NCI-H1105 treated with DMSO at 0.1 percent for 48 hours (cell line): ENCODE measurements at regions not wholly inside any gene's neighbourhood (a gene's known extent, or its start where the extent isn't known, plus 50 kb on each side); places are given as distances from the start of the nearest gene placed in this dataset.

Experiments
- DNase-seq: peaks from one replicate; lab custom pipeline; 2025; lab: John Stamatoyannopoulos, UW

DNA sequence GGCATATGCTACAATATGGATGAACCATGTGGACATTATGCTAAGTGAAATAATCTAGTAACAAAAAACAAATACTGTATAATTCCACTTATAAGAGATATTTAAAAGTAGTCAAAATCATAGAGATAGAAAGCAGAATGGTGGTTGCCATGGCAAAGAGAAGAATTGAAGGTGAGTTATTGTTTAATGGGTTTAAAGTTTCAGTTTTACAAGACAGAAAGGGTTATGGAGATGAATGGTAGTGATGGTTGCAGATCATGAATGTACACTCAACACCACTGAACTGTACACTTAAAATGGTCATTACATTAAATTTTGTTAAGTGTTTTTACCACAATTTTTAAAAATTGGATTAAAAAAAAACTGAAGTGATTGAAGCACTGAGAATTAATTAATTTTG is 298.2 kb upstream of the ZC3H15 start:
- DNase-seq = no peak

DNA sequence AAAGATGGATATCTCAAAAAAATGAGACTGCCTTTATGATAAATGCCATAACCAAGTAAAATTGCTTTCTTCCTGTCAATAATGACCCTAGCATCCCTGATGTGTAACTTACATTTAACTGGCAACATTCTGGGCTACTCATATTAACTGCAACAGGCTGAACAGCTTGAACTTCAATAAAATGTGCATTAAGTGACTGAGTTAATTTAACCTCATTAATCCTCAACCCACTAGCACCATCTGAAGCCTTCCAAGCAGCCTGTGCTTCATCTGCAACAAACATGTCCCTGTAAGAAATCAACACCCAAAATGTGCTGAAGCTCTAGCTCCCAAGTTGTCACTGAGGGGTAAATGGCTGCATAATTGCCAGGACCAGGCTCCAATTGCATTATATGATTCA is 296.2 kb upstream of the ZC3H15 start:
- no peak for DNase-seq

DNA sequence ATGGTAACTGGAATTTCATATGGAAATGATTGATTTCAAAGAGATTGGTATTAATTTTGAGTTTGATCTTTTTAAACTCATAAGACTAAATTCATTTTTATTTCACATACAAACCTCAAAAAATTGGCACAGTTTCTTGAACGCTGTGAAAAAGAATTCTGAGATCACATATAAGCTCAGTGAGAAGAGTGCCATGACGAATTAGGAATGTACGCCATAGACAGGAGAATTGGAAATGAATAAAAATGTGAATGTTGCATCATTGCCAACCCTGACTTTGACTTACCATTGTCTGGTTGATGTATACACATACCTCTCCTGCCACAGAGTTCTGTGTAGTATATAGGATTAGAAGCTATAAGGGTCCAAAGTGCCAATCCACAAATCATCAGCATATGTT is 290.4 kb upstream of the ZC3H15 start:
- DNase-seq = no peak

DNA sequence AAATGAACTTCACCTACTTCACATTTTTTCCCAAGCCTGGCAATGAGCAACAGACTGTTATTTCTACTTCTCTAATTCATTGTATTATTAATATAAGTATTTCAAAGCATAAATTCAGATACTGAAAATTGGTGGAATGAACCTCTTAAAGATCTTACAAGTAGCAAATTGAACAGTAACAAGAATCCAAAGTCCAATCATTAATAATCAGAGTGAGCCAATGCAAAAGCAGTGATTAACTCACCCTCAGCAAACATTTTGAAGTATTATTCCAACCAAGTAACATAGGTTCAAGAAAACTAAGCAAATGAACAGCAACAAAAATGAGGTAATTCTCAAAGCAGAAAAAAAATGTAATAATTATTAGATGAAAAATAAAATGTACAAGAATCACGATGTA is 288.1 kb upstream of the ZC3H15 start:
- no peak for DNase-seq

DNA sequence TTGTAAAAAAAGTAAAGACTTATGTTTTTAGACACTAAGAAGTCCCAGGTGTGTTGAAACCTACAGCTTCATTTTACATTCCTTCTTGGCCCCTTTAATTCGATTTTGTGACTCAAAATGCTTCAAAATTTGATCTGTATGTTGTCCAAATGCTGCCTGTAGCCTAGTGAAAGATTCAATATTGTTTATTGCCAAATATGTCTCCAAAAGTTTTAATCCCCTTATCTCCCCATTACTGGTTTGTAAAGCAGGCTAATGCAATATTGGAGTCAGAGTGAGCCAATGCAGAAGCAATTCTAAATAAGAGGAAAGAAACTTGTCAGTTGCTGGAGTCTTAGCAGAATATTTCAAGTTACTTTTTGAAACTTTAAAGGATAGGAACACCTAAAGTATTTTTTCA is 287.0 kb upstream of the ZC3H15 start:
- no peak for DNase-seq

DNA sequence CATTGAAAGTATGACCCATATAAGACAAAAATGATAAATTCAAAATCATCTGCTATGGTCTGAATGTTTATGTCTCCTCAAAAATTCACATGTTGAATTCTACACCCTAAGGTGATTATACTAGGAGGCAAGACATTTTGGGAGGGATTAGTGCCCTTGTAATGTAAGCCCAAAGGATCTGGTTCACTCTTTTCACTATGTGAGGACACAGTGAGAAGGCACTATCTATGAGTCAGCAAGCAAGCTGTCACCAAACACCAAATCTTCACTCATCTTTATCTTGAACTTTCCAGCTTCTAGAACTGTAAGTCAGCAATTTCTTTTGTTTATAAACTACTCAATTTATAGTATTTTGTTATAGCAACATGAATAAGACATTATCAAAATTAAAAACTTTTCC is 284.7 kb upstream of the ZC3H15 start:
- no peak for DNase-seq

DNA sequence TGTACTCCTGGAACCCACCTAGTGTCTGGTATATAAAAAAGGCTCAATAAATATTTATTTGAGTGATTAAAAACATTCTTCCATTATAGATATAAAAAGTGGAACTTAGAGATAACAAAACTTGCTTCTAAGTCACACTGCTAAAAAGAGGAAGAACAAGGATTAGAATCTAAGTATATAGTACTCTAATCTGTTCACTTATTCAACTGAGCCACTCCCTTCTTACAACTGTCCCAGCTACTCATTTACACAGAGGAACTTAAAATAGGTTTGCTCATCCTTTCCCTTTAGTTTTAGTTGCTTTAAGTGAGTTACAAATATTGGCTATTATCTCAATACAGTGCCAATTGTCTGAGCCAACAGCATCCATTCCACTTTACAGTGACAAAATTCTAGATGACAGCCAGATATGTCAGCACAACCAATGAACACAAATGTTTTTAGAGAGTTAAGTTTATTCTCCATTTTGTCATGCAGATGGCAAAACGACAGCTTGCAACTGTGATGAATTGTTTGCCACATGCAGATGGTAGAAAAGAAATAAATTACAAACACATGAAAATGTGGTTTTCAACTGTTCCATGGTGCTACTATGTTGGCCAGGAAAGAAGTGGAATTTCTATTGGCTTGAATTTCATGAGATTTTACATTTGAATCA is 280.7 kb upstream of the ZC3H15 start:
- DNase-seq = no peak

DNA sequence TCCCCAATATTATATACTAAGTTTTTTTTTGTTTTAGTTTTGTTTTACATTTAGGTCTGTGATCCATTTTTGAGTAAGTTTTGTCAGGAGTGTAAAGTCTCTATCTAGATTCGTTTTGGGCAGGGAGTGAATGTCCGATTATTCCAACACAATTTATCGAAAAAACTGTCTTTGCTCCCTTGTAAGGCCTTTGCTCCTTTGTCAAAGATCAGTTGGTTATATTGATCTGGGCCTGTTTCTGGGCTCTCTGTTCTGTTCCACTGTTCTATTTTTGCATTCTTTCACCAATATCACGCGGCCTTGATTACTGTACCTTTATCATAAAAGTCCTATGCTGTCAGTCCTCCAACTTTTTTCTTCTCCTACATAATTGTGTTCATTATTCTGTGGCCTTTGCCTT is 276.5 kb upstream of the ZC3H15 start:
- no peak for DNase-seq

DNA sequence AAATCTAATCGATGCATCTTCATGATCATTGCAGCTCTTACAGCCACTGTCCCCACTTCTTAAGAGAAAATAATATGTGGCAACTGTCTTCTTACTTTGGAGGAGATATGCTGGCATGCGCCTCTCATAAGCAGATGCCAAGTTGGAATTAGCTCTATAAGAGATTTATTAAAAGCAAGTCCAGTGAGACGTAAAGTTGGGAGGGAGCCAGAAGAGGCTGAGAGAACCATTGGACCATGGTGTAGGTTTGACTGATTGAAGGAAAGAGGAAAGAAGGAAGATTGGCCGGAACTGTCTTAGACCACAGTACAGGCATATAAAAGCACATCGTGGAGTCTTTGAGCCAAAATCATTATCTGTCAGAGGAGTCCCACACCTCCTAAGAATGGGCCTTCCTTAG is 265.7 kb upstream of the ZC3H15 start:
- DNase-seq = no peak

DNA sequence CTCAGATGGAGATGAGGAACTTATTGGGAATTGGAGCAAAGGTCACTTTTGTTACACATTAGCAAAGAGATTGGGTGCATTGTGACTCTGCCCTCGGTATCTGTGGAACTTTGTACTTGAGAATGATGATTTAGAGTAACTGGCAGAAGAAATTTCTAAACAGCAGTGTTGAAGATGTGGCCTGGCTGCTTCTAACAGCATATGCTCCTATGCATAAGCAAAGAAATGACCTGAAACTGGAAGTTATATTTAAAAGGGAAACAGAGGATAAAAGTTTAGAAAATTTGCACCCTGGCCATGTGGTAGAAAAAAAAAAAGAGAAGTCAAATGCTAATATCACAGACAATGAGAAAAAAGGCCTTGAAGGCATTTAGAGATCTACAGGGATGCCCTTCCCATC is 256.8 kb upstream of the ZC3H15 start:
- no peak for DNase-seq

DNA sequence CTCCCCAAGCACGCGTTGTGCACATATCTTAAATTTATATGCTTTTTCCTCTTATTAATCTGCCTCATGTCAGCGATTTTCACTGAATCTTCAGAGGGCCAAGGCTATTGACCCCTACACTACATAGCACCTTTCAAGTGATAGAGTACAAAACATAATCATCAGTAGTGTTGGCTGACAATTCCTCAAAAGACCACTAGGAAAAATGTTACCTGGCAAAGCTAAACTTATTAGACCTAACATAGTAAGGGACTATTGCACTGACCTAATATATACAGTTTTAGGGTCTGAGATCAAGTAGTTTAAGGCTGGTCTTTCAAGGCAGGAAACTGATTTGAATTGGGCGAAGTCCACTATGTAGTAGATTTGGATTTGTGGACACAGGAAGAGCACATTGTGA is 244.2 kb upstream of the ZC3H15 start:
- no peak for DNase-seq

DNA sequence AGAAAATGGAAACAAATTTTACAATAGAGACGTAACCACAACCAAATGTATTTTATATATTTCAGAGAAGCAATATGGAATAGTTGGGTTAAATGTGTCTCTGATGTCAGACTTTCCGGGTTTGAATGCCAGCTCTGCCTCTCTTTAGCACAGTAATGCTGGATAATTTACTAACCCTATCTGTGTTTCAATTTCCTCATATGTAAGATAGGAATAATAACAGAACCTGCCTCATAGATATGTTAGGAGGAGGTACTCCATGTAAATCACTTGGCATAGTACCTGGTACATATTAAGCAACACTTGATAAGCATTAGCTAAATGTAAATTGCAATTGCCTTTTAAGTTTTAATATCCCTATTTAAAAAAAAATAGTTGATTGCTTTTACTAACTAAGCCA is 231.3 kb upstream of the ZC3H15 start:
- DNase-seq = no peak

DNA sequence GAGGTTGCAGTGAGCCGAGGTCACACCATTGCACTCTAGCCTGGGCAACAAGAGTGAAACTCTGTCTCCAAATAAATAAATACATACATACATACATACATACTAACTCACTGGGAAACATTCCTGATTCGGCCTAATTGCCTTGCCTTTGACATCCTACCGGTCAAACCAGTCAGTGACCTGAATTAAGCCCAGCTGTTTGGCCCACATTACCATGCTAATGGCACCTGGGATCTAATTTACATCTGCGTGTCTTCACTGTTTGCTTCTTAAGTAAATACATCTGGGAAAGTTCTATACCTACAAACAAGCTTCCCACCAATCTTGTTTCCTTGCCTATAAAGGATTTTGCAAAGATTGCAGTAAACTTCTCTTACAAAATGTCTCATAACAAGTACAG is 230.2 kb upstream of the ZC3H15 start:
- DNase-seq = no peak

DNA sequence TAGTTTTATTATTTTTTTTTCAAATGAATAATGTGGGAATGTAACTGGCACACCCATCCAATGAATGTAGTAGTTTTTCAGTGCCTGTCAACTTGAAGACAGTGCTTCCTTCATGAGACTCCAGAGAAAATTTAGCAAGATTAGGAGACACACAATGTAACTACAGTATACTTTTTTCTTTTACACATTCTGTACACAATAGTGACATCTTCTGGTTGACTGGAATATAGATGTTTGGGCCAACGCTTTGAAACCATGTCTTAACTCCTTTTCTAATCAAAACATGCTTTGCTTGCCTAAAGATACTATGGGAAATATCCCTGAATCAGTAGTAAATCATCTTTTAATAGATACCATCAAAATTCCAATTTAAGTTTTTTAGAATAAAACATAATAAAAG is 229.5 kb upstream of the ZC3H15 start:
- DNase-seq = peak; percentile 32

DNA sequence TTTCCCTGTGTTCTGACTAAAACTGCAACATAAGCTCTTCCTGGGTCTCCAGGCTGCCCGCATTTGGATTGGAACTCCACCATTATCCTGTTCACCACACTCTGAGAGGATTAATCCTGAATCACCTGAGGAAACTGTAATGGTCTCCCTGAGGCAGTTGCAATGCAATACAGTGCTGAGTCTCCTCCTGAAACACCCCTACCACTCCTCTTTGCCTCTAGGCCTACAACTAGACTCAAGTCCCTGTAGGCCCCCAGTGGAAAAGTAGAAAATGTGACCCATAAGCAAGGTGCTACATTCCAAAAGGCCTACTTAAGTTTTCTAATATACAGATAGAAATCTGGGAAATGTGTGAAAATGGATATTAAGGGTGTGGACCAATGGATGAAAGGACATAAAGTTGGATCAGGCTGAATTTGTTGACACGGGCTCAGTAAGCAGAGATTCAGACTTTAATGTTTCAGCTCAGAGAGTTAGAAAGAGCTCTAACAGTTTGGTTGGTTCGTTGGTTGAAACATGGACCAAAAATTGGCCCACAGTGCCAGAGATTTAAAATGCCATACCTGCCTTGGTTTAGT is 222.3 kb upstream of the ZC3H15 start:
- DNase-seq = no peak

DNA sequence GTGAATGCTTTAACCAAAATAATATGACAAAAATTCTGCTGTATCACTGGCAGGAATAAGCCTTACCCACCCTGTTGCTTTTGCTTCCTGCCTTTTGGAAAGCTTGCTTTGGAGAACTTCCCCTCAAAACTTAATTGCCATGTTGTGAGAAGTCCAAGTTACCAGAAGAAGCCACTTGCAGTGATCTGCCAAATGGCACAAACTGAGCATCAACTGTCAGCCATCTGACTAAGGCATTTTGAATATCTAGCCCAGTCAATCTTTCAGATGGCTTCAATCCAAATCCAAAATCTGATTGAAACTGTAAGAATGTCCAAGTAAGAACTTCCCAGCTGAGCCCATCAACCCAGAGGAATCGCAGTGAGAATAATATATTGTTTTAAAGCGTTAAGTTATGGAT is 216.5 kb upstream of the ZC3H15 start:
- DNase-seq = no peak

DNA sequence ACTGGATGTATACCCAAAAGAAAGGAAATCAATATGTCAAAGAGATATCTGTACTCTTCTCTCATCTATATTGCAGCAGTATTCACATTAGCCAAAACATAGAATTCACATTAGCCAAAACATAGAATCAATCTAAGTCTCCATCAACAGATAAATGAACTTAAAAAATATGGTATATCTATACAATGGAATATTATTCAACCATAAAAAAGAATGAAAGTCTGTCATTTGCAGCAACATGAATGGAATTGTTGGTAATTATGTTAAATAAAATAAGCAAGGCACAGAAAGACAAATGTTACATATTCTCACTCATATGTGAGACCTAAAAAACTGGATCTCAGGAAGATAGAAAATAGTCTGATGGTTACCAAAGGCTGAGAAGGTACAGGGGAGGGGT is 212.1 kb upstream of the ZC3H15 start:
- DNase-seq = no peak

DNA sequence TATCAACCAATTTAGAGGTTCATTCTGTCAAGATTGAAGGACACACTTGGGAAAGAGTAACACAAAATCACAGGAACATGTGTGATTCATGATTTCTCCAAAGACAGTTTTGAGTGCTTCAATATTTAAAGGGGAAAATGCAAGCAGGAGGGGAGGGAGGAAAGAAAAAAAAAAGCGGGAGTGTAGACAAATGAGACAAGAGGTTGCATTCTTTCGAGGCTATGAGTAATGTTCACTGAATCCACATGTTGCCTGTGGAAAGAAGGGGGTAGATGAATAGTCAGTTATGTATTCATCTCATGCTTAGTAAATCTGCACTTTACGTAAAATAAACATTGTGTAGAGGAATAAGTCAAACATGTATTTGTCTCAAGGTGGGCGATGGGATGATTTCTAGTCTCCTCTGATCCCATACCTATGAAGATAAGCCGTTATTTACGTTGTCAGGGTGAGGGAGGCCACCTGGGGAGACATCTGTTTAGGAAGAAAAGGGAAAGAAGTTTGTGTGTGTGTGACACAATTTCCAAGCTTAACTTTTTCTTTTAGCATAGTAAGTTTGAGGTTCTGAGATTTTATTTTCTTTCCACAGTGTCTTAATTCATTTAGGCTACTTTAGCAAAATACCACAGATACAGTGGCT is 211.0 kb upstream of the ZC3H15 start:
- DNase-seq = no peak

DNA sequence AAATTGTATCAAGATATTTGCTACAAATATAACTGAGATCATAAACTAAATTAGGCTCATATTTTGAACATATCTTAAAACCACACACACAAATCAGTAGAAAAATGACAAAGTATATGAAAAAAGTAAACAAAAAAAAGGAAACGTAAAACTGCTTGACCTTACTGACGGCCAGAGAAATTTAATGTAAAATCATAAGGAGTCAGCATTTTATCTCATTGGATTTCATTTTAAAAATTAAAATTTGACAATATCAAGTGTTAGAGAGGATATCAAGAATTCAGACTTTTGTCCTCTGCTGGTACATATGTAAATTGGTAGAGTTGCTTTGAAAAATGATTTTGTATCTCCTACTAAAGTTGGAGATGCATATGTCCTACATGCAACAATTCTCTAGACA is 209.2 kb upstream of the ZC3H15 start:
- no peak for DNase-seq

DNA sequence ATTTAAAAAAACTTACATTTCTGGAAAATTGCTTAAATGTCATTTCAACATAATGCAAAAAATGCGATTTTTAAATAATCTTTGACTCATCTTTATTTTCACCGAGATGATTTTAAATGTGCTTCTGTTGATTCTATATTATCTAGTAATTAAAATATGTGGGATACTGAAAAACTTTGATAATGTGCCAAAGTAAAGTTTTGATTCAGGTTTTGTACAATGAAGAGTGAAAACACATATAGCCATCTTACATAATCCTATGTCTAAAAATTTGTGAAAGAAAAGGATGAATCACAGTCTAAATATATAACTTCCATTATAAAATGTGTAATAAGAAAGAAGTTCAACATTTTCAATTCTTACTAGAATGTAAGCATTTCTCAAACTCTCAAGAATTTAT is 204.3 kb upstream of the ZC3H15 start:
- no peak for DNase-seq

DNA sequence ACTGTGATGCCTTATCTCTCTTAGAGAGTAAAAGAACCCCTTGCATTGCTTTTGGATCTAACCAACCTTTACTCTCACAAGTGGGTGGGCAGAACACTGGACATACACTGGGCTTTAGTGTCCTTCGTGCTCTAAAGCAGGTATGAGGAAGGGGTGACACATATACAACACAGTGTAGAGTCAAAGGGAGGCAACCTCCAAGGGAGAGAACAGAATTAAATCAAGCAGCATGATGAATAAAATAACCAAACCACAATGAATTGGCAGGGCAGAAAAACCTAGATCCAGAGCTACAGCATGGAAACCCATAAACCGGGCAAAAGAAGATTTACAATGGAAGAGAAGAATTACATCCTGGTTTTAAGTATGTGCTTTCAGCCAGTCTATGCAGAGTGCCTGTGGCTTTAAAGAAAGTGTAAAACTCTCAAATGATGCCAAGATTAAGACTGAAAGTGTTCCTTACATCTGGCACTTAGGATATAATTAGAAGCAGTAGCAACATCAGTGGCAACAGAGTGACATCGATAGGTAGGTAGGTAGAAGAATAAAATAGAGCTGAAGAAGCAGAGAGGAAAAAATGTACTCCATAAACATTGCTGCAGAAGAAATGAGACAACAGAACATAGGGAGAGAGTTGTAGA is 191.7 kb upstream of the ZC3H15 start:
- no peak for DNase-seq

DNA sequence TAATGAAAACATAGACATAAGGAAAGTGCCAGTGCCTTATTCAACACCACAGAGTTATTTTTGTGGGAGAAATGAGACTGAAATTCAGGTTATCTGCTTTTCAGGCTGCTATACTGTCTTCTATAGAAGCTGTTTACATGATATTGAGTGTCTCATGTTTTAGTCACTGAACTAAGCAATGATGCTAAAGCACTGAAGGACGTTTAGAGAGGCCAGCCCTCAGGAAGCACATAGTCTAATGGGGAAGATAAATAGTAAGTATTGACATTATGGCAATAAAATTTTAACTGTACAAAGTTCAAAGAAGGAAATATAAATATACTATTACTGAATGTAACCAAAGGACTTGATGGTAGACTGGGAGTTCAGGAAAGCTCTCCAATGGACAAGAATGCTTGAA is 186.4 kb upstream of the ZC3H15 start:
- no peak for DNase-seq

DNA sequence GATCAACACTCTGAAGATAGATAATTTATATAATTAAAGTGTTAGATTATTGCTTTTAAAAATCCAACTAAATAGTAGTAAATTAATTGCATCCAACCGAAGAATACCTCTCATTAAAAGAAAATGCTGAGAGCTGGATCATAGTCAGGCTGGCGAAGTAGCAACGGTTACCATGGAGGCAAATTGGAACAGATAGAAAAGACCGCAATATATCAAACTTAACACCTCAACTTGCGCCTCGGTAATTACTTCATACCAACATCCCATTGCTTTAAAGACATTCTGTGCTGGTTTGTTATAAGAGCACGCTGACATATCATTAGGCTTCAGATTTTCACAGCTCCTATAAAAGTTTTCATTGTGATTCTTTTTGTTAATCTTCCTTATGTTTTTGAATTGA is 183.8 kb upstream of the ZC3H15 start:
- no peak for DNase-seq

DNA sequence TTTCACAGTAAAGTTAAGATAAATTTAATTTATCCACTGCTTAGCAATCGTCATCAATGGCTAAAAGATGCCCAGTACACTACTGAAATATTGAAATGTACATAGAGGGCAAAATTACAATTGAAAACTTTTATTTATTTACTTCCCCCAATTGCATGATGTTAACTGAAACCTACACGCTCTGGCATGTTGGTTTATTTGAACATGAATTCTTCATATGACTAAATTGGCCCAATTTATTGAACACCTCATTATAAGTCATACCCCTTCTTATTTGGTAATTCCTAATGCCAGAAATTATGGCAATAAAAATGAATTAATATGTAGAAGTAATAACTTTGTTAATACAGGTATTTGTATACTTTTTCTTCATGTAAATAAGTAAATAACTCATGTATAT is 183.0 kb upstream of the ZC3H15 start:
- DNase-seq = no peak
